ENCODE measurements at regions not wholly inside any gene's neighbourhood (a gene's known extent, or its start where the extent isn't known, plus 50 kb on each side); places are given as distances from the start of the nearest gene placed in this dataset.
"Not testable (repeated sequence)": the region's sequence is repeated elsewhere in the genome, so short reads cannot be mapped to it uniquely, and the experiment has no call there.

- DNase-seq, result peak; percentile 37
Measured at GRCh38 chr7:149599636-149600206, 102.1 kb upstream of the ZNF746 start.

DNA sequence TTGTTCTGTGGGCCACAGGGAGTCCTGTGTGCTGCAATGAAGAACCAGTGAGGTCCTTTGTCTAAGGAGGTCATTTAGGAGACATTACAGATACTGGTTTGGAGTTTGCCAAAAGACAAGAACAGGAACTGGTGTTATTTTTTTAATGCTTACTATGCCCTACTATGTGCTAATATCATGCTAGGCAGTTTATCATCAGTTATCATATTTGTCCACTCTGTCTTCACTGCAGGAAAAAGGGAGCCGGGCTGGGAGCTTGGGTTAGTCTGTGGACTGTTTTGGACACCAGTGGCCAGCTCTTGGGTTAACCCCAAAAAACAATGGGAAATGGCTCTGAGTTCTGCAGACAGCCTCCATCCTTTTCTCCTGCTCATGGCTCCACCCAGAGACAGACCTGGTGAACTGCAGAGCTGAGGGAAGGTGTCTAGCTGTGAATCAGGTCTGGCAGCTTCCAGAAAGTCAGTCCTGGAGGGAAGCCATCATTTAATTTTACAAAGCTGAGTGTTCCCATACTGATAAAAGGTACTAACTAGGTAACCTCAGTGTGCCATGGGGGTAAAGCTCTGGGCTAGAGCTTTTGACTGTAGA is 101.2 kb upstream of the ZNF746 start:
- peak; percentile 65 for DNase-seq

- DNase-seq, result not testable (repeated sequence)
Measured at GRCh38 chr7:149597789-149598188, 100.2 kb upstream of the ZNF746 start.

GRCh38 chr7:149595541-149595940 is 97.9 kb upstream of the ZNF746 start:
- no peak for DNase-seq

DNA sequence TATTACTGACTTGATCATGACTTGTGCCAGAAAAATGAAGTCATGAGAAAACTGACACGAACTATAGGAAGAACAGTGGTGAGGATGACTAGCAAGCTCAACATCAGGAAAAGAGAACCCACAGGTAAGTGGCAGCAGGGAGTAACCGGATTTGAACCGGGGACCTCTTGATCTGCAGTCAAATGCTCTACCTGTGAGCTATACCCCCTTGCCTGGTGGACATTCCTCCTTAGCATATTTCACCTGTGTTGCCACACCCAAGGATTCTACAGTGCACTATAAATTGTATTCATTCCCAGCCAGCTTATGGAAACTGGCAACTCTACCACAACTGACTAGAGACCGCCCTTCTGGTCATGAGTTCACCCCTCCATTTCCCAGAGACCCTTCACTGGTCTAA is 97.5 kb upstream of the ZNF746 start:
- no peak for DNase-seq

DNA sequence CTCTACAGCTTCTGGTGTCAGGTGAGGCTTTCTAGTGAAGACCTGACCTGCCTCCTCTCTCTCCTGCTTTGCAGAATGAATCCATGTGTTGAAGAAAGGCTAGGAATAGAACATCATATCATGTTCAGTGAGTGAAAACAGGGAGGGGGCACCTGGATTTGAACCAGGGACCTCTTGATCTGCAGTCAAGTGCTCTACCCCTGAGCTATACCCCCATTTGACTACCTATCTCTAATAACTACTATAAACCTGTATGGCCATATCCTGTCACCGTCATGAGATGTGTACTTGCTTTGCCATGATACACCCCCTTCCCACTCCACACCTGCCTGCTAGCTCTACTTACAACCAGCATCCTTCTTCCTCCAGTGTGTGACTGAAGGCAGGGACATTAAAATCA is 91.3 kb upstream of the ZNF746 start:
- DNase-seq, result no peak

GRCh38 chr7:149586646-149587645 is 89.3 kb upstream of the ZNF746 start:
- no peak for DNase-seq

- DNase-seq, result no peak
Measured at GRCh38 chr7:149584530-149584929, 86.9 kb upstream of the ZNF746 start.

GRCh38 chr7:149584009-149584408 is 86.4 kb upstream of the ZNF746 start:
- no peak for DNase-seq

- no peak for DNase-seq
Measured at GRCh38 chr7:149580328-149580727, 82.7 kb upstream of the ZNF746 start.

DNA sequence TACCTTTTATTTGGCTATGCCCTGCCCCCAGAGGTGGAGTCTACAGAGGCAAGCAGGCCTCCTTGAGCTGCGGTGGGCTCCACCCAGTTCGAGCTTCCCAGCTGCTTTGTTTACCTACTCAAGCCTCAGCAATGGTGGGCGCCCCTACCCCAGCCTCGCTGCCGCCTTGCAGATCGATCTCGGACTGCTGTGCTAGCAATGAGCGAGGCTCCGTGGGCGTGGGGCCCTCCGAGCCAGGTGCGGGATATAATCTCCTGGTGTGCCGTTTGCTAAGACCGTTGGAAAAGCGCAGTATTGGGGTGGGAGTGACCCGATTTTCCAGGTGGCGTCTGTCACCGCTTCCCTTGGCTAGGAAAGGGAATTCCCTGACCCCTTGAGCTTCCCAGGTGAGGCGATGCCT is 81.8 kb upstream of the ZNF746 start:
- not testable (repeated sequence) for DNase-seq

DNA sequence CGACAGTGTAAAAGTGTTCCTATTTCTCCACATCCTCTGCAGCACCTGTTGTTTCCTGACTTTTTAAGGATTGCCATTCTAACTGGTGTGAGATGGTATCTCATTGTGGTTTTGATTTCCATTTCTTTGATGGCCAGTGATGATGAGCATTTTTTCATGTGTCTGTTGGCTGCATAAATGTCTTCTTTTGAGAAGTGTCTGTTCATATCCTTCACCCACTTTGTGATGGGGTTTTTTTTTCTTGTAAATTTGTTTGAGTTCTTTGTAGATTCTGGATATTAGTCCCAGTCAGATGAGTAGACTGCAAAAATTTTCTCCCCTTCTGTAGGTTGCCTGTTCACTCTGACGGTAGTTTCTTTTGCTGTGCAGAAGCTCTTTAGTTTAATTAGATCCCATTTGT is 76.8 kb upstream of the ZNF746 start:
- not testable (repeated sequence) for DNase-seq

- no peak for DNase-seq
Measured at GRCh38 chr7:149573519-149573918, 75.9 kb upstream of the ZNF746 start.

- DNase-seq, result not testable (repeated sequence)
Measured at GRCh38 chr7:149572920-149573319, 75.3 kb upstream of the ZNF746 start.

GRCh38 chr7:149570784-149571183 is 73.2 kb upstream of the ZNF746 start:
- no peak for DNase-seq

- no peak for DNase-seq
Measured at GRCh38 chr7:149569726-149570422, 72.3 kb upstream of the ZNF746 start.

- no peak for DNase-seq
Measured at GRCh38 chr7:149569025-149569725, 71.6 kb upstream of the ZNF746 start.

GRCh38 chr7:149568218-149568617 is 70.6 kb upstream of the ZNF746 start:
- no peak for DNase-seq

- no peak for DNase-seq
Measured at GRCh38 chr7:149566103-149566502, 68.5 kb upstream of the ZNF746 start.

DNA sequence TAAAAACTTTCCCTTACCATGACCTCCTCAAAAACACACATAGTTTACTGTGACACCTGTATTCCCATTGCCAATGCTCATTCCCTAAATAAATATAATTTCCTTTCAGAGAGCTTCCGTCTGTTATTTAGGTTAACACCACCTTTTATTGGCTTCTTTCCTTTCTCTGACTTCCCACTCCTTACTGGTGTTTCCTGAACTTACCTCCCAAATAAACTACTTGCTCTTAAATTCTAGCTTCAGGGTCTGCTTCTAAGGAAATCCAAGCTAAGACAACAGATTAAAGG is 67.4 kb upstream of the ZNF746 start:
- no peak for DNase-seq

GRCh38 chr7:149564340-149565095 is 66.9 kb upstream of the ZNF746 start:
- DNase-seq, result no peak

DNA sequence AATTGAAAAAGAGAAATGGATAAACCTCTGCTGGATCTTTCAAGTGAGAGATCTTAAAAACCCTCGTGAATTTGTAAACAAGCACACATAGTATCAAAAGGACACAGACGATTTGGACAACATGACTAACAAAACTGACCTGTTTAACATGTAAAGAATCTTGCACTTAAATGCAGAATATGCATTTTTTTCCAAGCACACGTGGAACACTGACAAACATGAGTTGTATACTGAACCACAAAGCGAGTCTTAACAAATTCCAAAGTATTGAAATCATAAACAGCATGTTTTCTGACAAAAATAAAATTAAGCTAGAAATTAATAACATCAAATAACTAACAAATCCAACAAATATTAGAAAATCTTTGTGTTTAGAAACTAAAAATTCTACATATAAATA is 65.0 kb upstream of the ZNF746 start:
- no peak for DNase-seq

Data from activated CD4-positive, alpha-beta T cell treated with anti-CD3 and anti-CD28 coated beads, Interleukin-10, Interleukin-2, amounts not matched to agents 100 ng/mL and 50 ng/mL, durations not matched to agents 16 hours and 8 hours (primary cell).